DND-41 (cell line): ENCODE measurements at regions not wholly inside any gene's neighbourhood (a gene's known extent, or its start where the extent isn't known, plus 50 kb on each side); places are given as distances from the start of the nearest gene placed in this dataset.

ENCODE experiments used
- EZH2 ChIP-seq: IDR thresholded peaks from 3 replicates; pipeline ENCODE4 v1.6.1; 2012; ENCODE audit warnings: borderline replicate concordance, low read depth, mild to moderate bottlenecking, moderate library complexity, low read length, inconsistent platforms; ENCODE audit not compliant: severe bottlenecking
- TF ChIP-seq, protein P1 (sequence below): IDR thresholded peaks from 2 replicates; pipeline ENCODE4 v1.5.1; 2012; ENCODE audit warnings: borderline replicate concordance, low read length, moderate library complexity, mild to moderate bottlenecking; ENCODE audit not compliant: poor library complexity, severe bottlenecking; ENCODE audit errors: extremely low read depth

DNA sequence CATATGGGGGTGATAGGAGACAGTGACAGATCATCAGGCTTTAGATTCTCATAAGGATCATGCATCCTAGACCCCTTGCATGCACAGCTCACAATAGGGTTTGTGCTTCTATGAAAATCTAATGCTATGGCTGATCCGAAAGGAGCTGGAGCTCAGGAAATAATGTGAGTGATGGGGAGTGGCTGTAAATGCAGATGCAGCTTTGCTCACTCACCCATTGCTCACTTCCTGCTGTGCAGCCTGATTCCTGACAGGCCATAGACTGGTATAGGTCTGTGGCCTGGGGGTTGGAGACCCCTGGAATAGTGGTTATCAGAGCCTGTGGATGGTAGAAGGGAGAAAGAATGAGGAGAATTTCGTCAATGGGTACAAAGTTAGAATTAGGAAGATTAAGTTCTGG is 2751.1 kb downstream of the ARAP2 start:
- TF ChIP-seq, protein P1, sequence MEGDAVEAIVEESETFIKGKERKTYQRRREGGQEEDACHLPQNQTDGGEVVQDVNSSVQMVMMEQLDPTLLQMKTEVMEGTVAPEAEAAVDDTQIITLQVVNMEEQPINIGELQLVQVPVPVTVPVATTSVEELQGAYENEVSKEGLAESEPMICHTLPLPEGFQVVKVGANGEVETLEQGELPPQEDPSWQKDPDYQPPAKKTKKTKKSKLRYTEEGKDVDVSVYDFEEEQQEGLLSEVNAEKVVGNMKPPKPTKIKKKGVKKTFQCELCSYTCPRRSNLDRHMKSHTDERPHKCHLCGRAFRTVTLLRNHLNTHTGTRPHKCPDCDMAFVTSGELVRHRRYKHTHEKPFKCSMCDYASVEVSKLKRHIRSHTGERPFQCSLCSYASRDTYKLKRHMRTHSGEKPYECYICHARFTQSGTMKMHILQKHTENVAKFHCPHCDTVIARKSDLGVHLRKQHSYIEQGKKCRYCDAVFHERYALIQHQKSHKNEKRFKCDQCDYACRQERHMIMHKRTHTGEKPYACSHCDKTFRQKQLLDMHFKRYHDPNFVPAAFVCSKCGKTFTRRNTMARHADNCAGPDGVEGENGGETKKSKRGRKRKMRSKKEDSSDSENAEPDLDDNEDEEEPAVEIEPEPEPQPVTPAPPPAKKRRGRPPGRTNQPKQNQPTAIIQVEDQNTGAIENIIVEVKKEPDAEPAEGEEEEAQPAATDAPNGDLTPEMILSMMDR, result no peak
- no peak for TF ChIP-seq EZH2
